Endothelial cell of umbilical vein (primary cell): ENCODE measurements at regions not wholly inside any gene's neighbourhood (a gene's known extent, or its start where the extent isn't known, plus 50 kb on each side); places are given as distances from the start of the nearest gene placed in this dataset.

Experiments used
- BruUV-seq: library from RNA; stranded (reverse); fragments of 400-500 nt; replicated peaks from 2 replicates; lab custom pipeline; 2021; lab: Mats Ljungman, UMichigan
- CTCF ChIA-PET: fragments of 300-600, 350-600 bp; sonication (Branson Sonifier 250); formaldehyde crosslinking; loops from one replicate; lab custom pipeline; 2021; ENCODE audit warnings: antibody characterized with exemption, inconsistent platforms; lab: Charles Lee
- POLR2A ChIA-PET: fragments of 300-600, 350-600 bp; sonication (Branson Sonifier 250); formaldehyde crosslinking; loops from one replicate; lab custom pipeline; 2021; ENCODE audit warnings: antibody characterized with exemption, inconsistent platforms; lab: Charles Lee
- DNase-seq: peaks from one replicate; pipeline ENCODE4 v3.0.0-alpha.2; 2011; ENCODE audit warnings: low read depth, low spot score
- FAIRE-seq: peaks from 2 replicates; lab custom pipeline; 2011; peaks lifted over from hg19 to GRCh38; lab: Jason Lieb, UNC
- H2AFZ ChIP-seq: 2 replicates; pipeline ENCODE4 v1.6.0; 2012; ENCODE audit warnings: low read depth, low read length, control low read depth, inconsistent platforms
- H3K27ac ChIP-seq: 2 replicates; pipeline ENCODE4 v1.5.1; 2011; ENCODE audit warnings: low read depth, mild to moderate bottlenecking, control low read depth, low read length, moderate library complexity; ENCODE audit not compliant: insufficient read depth
- H3K27me3 ChIP-seq, 2 experiments: 2 replicates each; pipeline versions ENCODE4 v1.6.0 to v1.6.1; 2011; ENCODE audit warnings: low read length in 2 of 2, mixed read lengths in 1 of 2; ENCODE audit not compliant: control insufficient read depth in 2 of 2, insufficient read depth in 2 of 2
- H3K36me3 ChIP-seq, 2 experiments: 2 replicates in 1 of 2; 3 replicates in 1 of 2; pipeline ENCODE4 v1.5.1; 2011; ENCODE audit warnings: low read length in 2 of 2, mild to moderate bottlenecking in 1 of 2, moderate library complexity in 1 of 2; ENCODE audit not compliant: control insufficient read depth in 2 of 2, insufficient read depth in 2 of 2; ENCODE audit errors: extremely low read depth in 1 of 2
- H3K4me1 ChIP-seq: 3 replicates; pipeline ENCODE4 v1.5.1; 2011; ENCODE audit warnings: mild to moderate bottlenecking, low read length; ENCODE audit not compliant: control insufficient read depth, insufficient read depth; ENCODE audit errors: extremely low read depth
- H3K4me2 ChIP-seq: 2 replicates; pipeline ENCODE4 v1.6.1; 2011; ENCODE audit warnings: low read length, control low read depth, mixed read lengths; ENCODE audit not compliant: insufficient read depth
- H3K4me3 ChIP-seq, 3 experiments: fragments of 200-600 bp in 1 of 3; sonication (generic), shearing (Covaris generic) in 1 of 3; replicated peaks in 1 of 3; 2 replicates each; pipeline ENCODE4 v1.5.1; 2011 to 2016; ENCODE audit warnings: control low read depth in 3 of 3, low read length in 3 of 3, mild to moderate bottlenecking in 2 of 3, inconsistent platforms in 1 of 3, low read depth in 1 of 3, moderate library complexity in 1 of 3; ENCODE audit not compliant: insufficient read depth in 1 of 3
- H3K79me2 ChIP-seq: 2 replicates; pipeline ENCODE4 v1.6.0; 2012; ENCODE audit warnings: low read length, inconsistent platforms; ENCODE audit not compliant: control insufficient read depth, insufficient read depth
- H3K9ac ChIP-seq: replicated peaks from 2 replicates; pipeline ENCODE3; 2011; ENCODE audit warnings: low read length, control low read depth; ENCODE audit not compliant: insufficient read depth; ENCODE audit errors: extremely low read depth
- H3K9me1 ChIP-seq: replicated peaks from 3 replicates; pipeline ENCODE4 v1.6.0; 2011; ENCODE audit warnings: mild to moderate bottlenecking, low read length; ENCODE audit not compliant: control insufficient read depth, insufficient read depth; ENCODE audit errors: extremely low read depth
- H3K9me3 ChIP-seq: replicated peaks from 2 replicates; pipeline ENCODE4 v1.5.1; 2012; ENCODE audit warnings: low read length, inconsistent platforms; ENCODE audit not compliant: control insufficient read depth, insufficient read depth
- H4K20me1 ChIP-seq: replicated peaks from 2 replicates; pipeline ENCODE3; 2011; ENCODE audit warnings: mild to moderate bottlenecking, low read length; ENCODE audit not compliant: control insufficient read depth, insufficient read depth; ENCODE audit errors: extremely low read depth
- EZH2 ChIP-seq: IDR thresholded peaks from 2 replicates; pipeline ENCODE4 v1.6.1; 2012; ENCODE audit warnings: borderline replicate concordance, low read depth, mild to moderate bottlenecking, moderate library complexity, low read length, inconsistent platforms; ENCODE audit not compliant: severe bottlenecking
- FOS ChIP-seq: IDR thresholded peaks from 2 replicates; pipeline ENCODE4 v1.6.1; 2011; ENCODE audit warnings: mild to moderate bottlenecking, low read length, moderate library complexity, borderline replicate concordance; ENCODE audit not compliant: insufficient read depth
- GATA2 ChIP-seq: IDR thresholded peaks from 2 replicates; pipeline ENCODE4 v1.7.0; 2011; ENCODE audit warnings: low read depth, mild to moderate bottlenecking, moderate library complexity, mixed read lengths, low read length; ENCODE audit not compliant: insufficient read length, insufficient read depth
- JUN ChIP-seq: IDR thresholded peaks from 2 replicates; pipeline ENCODE4 v1.6.1; 2011; ENCODE audit warnings: borderline replicate concordance, low read depth; ENCODE audit not compliant: insufficient read length, insufficient read depth
- MYC ChIP-seq: IDR thresholded peaks from one replicate; pipeline ENCODE4 v1.6.1; 2011; ENCODE audit warnings: mild to moderate bottlenecking, low read depth, low read length
- POLR2A ChIP-seq: IDR thresholded peaks from 2 replicates; pipeline ENCODE4 v1.6.1; 2012; ENCODE audit warnings: low read depth, mild to moderate bottlenecking, control low read depth, low read length
- POLR2AphosphoS5 ChIP-seq: IDR thresholded peaks from 2 replicates; pipeline ENCODE4 v1.6.1; 2012; ENCODE audit warnings: low read depth, mild to moderate bottlenecking, control low read depth, low read length, moderate library complexity; ENCODE audit not compliant: insufficient read depth
- dilution Hi-C: fragments of 300-500 bp; cut with MboI; formaldehyde crosslinking; loops from one replicate; pipeline ENCODE4 v1.15.0; 2019; ENCODE audit warnings: low sequenced_read_pairs; ENCODE audit not compliant: extremely low pct_ligation_motif_present
- intact Hi-C: fragments of 100-400 bp; cut with micrococcal nuclease; formaldehyde crosslinking; loops from one replicate; pipeline ENCODE4 v1.10.0; 2022
- TF ChIP-seq, protein P1 (sequence below): IDR thresholded peaks from 2 replicates; pipeline ENCODE4 v1.6.1; 2011; ENCODE audit not compliant: insufficient read depth, insufficient read length
- TF ChIP-seq, protein P2 (sequence below), 2 donors: IDR thresholded peaks; 1 replicate in 1 of 2; 2 replicates in 1 of 2; pipeline ENCODE4 v1.5.1; 2011; ENCODE audit warnings: low read length in 2 of 2, mild to moderate bottlenecking in 2 of 2, moderate library complexity in 2 of 2, control low read depth in 1 of 2, inconsistent platforms in 1 of 2, low read depth in 1 of 2; ENCODE audit not compliant: insufficient read depth in 1 of 2; ENCODE audit errors: extremely low read depth in 1 of 2

DNA sequence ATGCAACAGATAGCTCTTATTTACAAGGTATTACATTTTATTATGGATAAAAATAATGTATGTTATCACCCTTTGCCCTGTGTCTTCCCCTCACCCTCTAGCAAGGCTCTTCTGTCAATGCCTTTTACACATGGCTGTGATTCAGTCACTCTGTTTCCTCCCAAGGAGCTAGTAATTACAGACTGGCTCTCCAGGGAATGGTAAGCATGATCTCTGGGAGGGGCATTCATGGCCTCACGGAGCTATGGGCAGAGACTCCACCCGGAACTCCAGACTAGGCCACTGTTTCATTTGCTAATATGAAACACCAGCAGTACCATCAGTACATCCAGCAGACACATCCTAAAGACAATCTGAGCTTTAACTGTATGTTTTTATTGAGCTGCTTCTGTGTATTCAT, 410.9 kb upstream of the CYRIA start:
- dilution Hi-C loops: no loop called here
- no TSS peak for BruUV-seq

DNA sequence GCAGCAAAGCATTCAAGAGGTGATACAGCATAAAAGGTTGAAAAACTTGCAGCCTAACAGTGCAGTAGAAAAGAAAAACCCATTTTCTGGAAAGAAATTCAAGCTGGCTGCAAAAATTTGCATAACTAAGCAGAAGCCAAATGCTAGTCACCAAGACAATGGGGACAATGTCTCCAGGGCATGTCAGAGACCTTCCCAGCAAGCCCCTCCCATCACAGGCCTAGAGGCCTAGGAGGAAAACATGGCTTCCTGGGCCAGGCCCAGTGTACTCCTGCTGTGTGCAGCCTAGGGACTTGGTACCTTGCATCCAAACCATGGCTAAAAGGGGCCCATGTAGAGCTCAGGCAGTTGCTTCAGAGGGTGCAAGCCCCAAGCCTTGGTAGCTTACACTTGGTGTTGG, 405.1 kb upstream of the CYRIA start:
- dilution Hi-C loops (no loop called here), intact Hi-C loops (no loop called here)
- Histone ChIP-seq H3K4me2 (no peak overlapping the region), H2AFZ (no peak overlapping the region), H3K9me1 (no peaks in the 10 kb centered on the region), H3K4me1 (no peaks in the 10 kb centered on the region), H3K27me3 (no peaks in the 10 kb centered on the region), H3K9ac (no peak overlapping the region), H3K27ac (no peak overlapping the region), H3K9me3 (no peaks in the 10 kb centered on the region), H4K20me1 (no peaks in the 10 kb centered on the region), H3K79me2 (no peaks in the 10 kb centered on the region), H3K36me3 (no peaks in the 10 kb centered on the region), H3K4me3 (no peak overlapping the region)
- ChIA-PET CTCF (no interaction called here), POLR2A (no interaction called here)
- FAIRE-seq (no peak), DNase-seq (no peak)
- no TSS peak for BruUV-seq
- no peak for TF ChIP-seq EZH2
- no peak for TF ChIP-seq JUN
- TF ChIP-seq, protein P1, sequence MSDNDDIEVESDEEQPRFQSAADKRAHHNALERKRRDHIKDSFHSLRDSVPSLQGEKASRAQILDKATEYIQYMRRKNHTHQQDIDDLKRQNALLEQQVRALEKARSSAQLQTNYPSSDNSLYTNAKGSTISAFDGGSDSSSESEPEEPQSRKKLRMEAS: no peak
- no peak for TF ChIP-seq GATA2
- no peak for TF ChIP-seq POLR2A
- no peak for TF ChIP-seq FOS
- no peak for TF ChIP-seq POLR2AphosphoS5
- TF ChIP-seq MYC: no peak
- TF ChIP-seq, protein P2, sequence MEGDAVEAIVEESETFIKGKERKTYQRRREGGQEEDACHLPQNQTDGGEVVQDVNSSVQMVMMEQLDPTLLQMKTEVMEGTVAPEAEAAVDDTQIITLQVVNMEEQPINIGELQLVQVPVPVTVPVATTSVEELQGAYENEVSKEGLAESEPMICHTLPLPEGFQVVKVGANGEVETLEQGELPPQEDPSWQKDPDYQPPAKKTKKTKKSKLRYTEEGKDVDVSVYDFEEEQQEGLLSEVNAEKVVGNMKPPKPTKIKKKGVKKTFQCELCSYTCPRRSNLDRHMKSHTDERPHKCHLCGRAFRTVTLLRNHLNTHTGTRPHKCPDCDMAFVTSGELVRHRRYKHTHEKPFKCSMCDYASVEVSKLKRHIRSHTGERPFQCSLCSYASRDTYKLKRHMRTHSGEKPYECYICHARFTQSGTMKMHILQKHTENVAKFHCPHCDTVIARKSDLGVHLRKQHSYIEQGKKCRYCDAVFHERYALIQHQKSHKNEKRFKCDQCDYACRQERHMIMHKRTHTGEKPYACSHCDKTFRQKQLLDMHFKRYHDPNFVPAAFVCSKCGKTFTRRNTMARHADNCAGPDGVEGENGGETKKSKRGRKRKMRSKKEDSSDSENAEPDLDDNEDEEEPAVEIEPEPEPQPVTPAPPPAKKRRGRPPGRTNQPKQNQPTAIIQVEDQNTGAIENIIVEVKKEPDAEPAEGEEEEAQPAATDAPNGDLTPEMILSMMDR (IDR thresholded peaks at IDR 0.05; ENCODE audit: extremely low read depth in 1 of 2, insufficient read depth in 1 of 2, low read depth in 1 of 2, low read length in 2 of 2): no peak

More for the DNA sequence above, 410.9 kb upstream of the CYRIA start:
- Histone ChIP-seq H3K9ac (no peak overlapping the region), H3K4me2 (no peak overlapping the region), H2AFZ (no peak overlapping the region), H3K27me3 (no peaks in the 10 kb centered on the region), H3K9me1 (no peaks in the 10 kb centered on the region), H3K9me3 (peaks cover 2% of the 10 kb centered on the region), H3K4me3 (no peak overlapping the region), H3K27ac (no peak overlapping the region), H4K20me1 (no peaks in the 10 kb centered on the region), H3K36me3 (no peaks in the 10 kb centered on the region), H3K79me2 (no peaks in the 10 kb centered on the region), H3K4me1 (no peaks in the 10 kb centered on the region)
- TF ChIP-seq GATA2: no peak
- POLR2A ChIA-PET: no interaction called here
- CTCF ChIA-PET: no interaction called here
- intact Hi-C loops: no loop called here
- no peak for FAIRE-seq
- DNase-seq: no peak
